OCI-LY1 (cell line): ENCODE measurements at regions not wholly inside any gene's neighbourhood (a gene's known extent, or its start where the extent isn't known, plus 50 kb on each side); places are given as distances from the start of the nearest gene placed in this dataset.

Experiments
- H2AFZ ChIP-seq: fragments of 200-600 bp; sonication (generic), shearing (Covaris generic); 2 replicates; pipeline ENCODE4 v1.6.0; 2014; ENCODE audit warnings: antibody characterized with exemption, mild to moderate bottlenecking, low read length
- H3F3A ChIP-seq: fragments of 200-600 bp; sonication (generic), shearing (Covaris generic); 2 replicates; pipeline ENCODE4 v1.6.0; 2014; ENCODE audit warnings: mild to moderate bottlenecking, antibody characterized with exemption, low read length, moderate library complexity; ENCODE audit not compliant: insufficient read depth
- H3K27ac ChIP-seq: fragments of 200-600 bp; sonication (generic); 2 replicates; pipeline ENCODE4 v1.5.1; 2014; ENCODE audit warnings: low read length, mixed run types, mild to moderate bottlenecking, low read depth; ENCODE audit not compliant: poor library complexity, severe bottlenecking
- H3K27me3 ChIP-seq: fragments of 200-600 bp; sonication (generic); 2 replicates; pipeline ENCODE4 v1.6.0; 2014; ENCODE audit warnings: antibody characterized with exemption, mild to moderate bottlenecking, low read length, moderate library complexity; ENCODE audit not compliant: insufficient read depth
- H3K36me3 ChIP-seq: fragments of 200-600 bp; sonication (generic); 2 replicates; pipeline ENCODE4 v1.6.1; 2014; ENCODE audit warnings: mild to moderate bottlenecking, antibody characterized with exemption, low read length, moderate library complexity, mixed read lengths; ENCODE audit not compliant: insufficient read depth
- H3K4me1 ChIP-seq: fragments of 200-600 bp; sonication (generic); 2 replicates; pipeline ENCODE4 v1.5.1; 2014; ENCODE audit warnings: mild to moderate bottlenecking, low read length, moderate library complexity; ENCODE audit not compliant: insufficient read depth, severe bottlenecking
- H3K4me2 ChIP-seq: fragments of 200-600 bp; sonication (generic), shearing (Covaris generic); 2 replicates; pipeline ENCODE4 v1.6.1; 2014; ENCODE audit warnings: low read length
- H3K4me3 ChIP-seq: fragments of 200-600 bp; sonication (generic); 2 replicates; pipeline ENCODE4 v1.5.1; 2014; ENCODE audit warnings: low read length, low read depth, mild to moderate bottlenecking, mixed read lengths; ENCODE audit not compliant: poor library complexity, severe bottlenecking
- H3K79me2 ChIP-seq: fragments of 200-600 bp; shearing (Covaris generic); 2 replicates; pipeline ENCODE4 v1.6.1; 2016; ENCODE audit warnings: mixed run types, low read length, mixed read lengths; ENCODE audit not compliant: insufficient read depth
- H3K9ac ChIP-seq: fragments of 200-600 bp; sonication (generic), shearing (Covaris generic); 2 replicates; pipeline ENCODE4 v1.6.1; 2014; ENCODE audit warnings: mild to moderate bottlenecking, low read length, mixed read lengths
- H3K9me2 ChIP-seq: fragments of 200-600 bp; sonication (generic), shearing (Covaris generic); 2 replicates; pipeline ENCODE4 v1.6.1; 2014; ENCODE audit warnings: low read depth, mild to moderate bottlenecking, low read length, mixed read lengths
- H3K9me3 ChIP-seq: fragments of 200-600 bp; shearing (Covaris generic); 2 replicates; pipeline ENCODE4 v1.6.1; 2014; ENCODE audit warnings: low read length, mixed read lengths
- H4K20me1 ChIP-seq: fragments of 200-600 bp; sonication (generic), shearing (Covaris generic); 2 replicates; pipeline ENCODE4 v1.6.0; 2016; ENCODE audit warnings: mild to moderate bottlenecking, low read length; ENCODE audit not compliant: insufficient read depth
- CTCF ChIP-seq: fragments of 200-600 bp; sonication (generic), shearing (Covaris generic); IDR thresholded peaks from 2 replicates; pipeline ENCODE4 v1.5.1; 2017; ENCODE audit warnings: mild to moderate bottlenecking, antibody characterized with exemption, low read length, moderate library complexity, mixed read lengths
- EZH2 ChIP-seq: fragments of 200-600 bp; sonication (generic), shearing (Covaris generic); IDR thresholded peaks from 2 replicates; pipeline ENCODE4 v1.8.0; 2017; ENCODE audit warnings: borderline replicate concordance, mixed run types, mild to moderate bottlenecking, antibody characterized with exemption, low read length, moderate library complexity, mixed read lengths

GRCh38 chr1:59199147-59199546 lies 97.7 kb upstream of the FGGY start:
- no peaks in the 10 kb centered on the region for H3K9me3 ChIP-seq
- no peaks in the 10 kb centered on the region for H3K79me2 ChIP-seq
- H3K4me1 ChIP-seq: no peaks in the 10 kb centered on the region

GRCh38 chr1:59199719-59200376 lies 97.0 kb upstream of the FGGY start:
- no peak overlapping the region for H3K27ac ChIP-seq
- H3K4me2 ChIP-seq: no peak overlapping the region
- H3F3A ChIP-seq: no peaks in the 10 kb centered on the region
- H3K9me2 ChIP-seq: no peaks in the 10 kb centered on the region
- no peak overlapping the region for H2AFZ ChIP-seq
- H3K9ac ChIP-seq: no peak overlapping the region
- no peaks in the 10 kb centered on the region for H3K79me2 ChIP-seq
- H3K4me3 ChIP-seq: no peak overlapping the region
- no peaks in the 10 kb centered on the region for H3K9me3 ChIP-seq
- H4K20me1 ChIP-seq: no peaks in the 10 kb centered on the region
- no peaks in the 10 kb centered on the region for H3K4me1 ChIP-seq
- H3K27me3 ChIP-seq: no peaks in the 10 kb centered on the region
- H3K36me3 ChIP-seq: no peaks in the 10 kb centered on the region
- TF ChIP-seq CTCF (no peak), EZH2 (no peak)

More at GRCh38 chr1:59199147-59199546, 97.7 kb upstream of the FGGY start:
- Histone ChIP-seq H3F3A (no peaks in the 10 kb centered on the region), H3K36me3 (no peaks in the 10 kb centered on the region), H3K4me2 (no peak overlapping the region), H4K20me1 (no peaks in the 10 kb centered on the region), H3K9me2 (no peaks in the 10 kb centered on the region), H3K27ac (no peak overlapping the region), H3K4me3 (no peak overlapping the region), H3K27me3 (no peaks in the 10 kb centered on the region), H3K9ac (no peak overlapping the region), H2AFZ (no peak overlapping the region)
- TF ChIP-seq CTCF (no peak), EZH2 (no peak)

- Histone ChIP-seq H4K20me1 (no peaks in the 10 kb centered on the region), H3K9me2 (no peaks in the 10 kb centered on the region), H3K36me3 (no peaks in the 10 kb centered on the region), H2AFZ (no peak overlapping the region), H3K4me3 (no peak overlapping the region), H3K4me2 (no peak overlapping the region), H3K27me3 (no peaks in the 10 kb centered on the region), H3K79me2 (no peaks in the 10 kb centered on the region), H3K9ac (no peak overlapping the region), H3K4me1 (no peaks in the 10 kb centered on the region), H3K27ac (no peak overlapping the region), H3K9me3 (no peaks in the 10 kb centered on the region), H3F3A (no peaks in the 10 kb centered on the region)
- TF ChIP-seq EZH2 (no peak), CTCF (no peak)
Observed at GRCh38 chr1:59201341-59201740, 95.6 kb upstream of the FGGY start.
